Activated T-cell treated with anti-CD3 and anti-CD28 coated beads, Interleukin-2, amount 50 U/mL, for 24 hours (primary cell): ENCODE measurements at regions not wholly inside any gene's neighbourhood (a gene's known extent, or its start where the extent isn't known, plus 50 kb on each side); places are given as distances from the start of the nearest gene placed in this dataset.

Experiments
- DNase-seq: peaks from one replicate; pipeline ENCODE4 v3.0.0-alpha.2; 2020
- H3K27ac Mint-ChIP-seq: 2 replicates; pipeline ENCODE4 v1.8.0; 2020; ENCODE audit warnings: mild to moderate bottlenecking, mixed read lengths
- H3K27me3 Mint-ChIP-seq: 2 replicates; pipeline ENCODE4 v1.8.0; 2020; ENCODE audit warnings: mixed read lengths
- H3K36me3 Mint-ChIP-seq: 2 replicates; pipeline ENCODE4 v1.8.0; 2020; ENCODE audit warnings: low read depth, mixed read lengths
- H3K4me1 Mint-ChIP-seq: 2 replicates; pipeline ENCODE4 v1.8.0; 2020; ENCODE audit warnings: low read depth, mixed read lengths
- H3K4me3 Mint-ChIP-seq: 2 replicates; pipeline ENCODE4 v1.8.0; 2020; ENCODE audit warnings: mild to moderate bottlenecking, moderate library complexity, mixed read lengths
- H3K9me3 Mint-ChIP-seq: 2 replicates; pipeline ENCODE4 v1.8.0; 2020; ENCODE audit warnings: mixed read lengths

DNA sequence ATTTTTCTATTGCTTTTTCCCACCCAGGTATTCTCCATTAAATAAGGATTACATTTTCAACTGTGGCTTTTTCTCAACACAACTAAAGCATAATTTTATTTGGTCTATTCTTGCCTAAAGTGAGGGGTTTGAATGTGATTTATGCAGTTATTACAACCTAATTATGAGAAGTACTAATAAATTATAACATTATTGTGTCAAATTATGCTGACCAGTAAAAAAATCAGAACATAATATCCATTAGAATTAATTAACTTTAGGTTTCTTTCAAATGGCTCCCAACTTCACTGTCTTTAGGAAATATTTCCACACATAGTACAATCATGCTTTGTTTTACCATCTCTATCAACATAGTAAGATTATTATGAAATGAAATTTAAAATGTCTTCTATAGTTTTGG is 1293.9 kb downstream of the FSTL5 start:
- Mint-ChIP-seq H3K27ac (no peak overlapping the region), H3K4me3 (no peak overlapping the region), H3K36me3 (no peaks in the 10 kb centered on the region), H3K4me1 (no peaks in the 10 kb centered on the region), H3K9me3 (peaks cover 6% of the 10 kb centered on the region), H3K27me3 (no peaks in the 10 kb centered on the region)
- no peak for DNase-seq

DNA sequence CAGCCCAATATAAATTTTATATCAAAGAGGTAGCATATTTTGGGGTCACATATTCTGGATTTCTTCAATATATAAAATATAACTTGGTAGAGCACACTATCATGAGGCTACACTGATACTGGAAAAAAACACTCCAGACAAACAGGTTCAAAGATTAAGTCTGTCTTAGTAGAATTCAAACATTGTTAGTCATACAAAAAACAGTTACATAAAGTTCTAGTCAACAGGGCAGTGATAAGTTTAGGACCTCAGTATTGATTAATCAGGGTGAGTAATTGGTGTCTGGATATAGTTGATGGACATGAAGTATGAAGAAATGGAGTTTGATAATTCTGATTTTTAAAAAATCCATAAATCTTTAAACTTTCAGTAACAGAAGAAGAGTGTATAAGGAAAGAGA is 1291.3 kb downstream of the FSTL5 start:
- Mint-ChIP-seq H3K27me3 (no peaks in the 10 kb centered on the region), H3K4me3 (no peak overlapping the region), H3K36me3 (no peaks in the 10 kb centered on the region), H3K9me3 (peaks cover 15% of the 10 kb centered on the region), H3K27ac (no peak overlapping the region), H3K4me1 (no peaks in the 10 kb centered on the region)
- no peak for DNase-seq

DNA sequence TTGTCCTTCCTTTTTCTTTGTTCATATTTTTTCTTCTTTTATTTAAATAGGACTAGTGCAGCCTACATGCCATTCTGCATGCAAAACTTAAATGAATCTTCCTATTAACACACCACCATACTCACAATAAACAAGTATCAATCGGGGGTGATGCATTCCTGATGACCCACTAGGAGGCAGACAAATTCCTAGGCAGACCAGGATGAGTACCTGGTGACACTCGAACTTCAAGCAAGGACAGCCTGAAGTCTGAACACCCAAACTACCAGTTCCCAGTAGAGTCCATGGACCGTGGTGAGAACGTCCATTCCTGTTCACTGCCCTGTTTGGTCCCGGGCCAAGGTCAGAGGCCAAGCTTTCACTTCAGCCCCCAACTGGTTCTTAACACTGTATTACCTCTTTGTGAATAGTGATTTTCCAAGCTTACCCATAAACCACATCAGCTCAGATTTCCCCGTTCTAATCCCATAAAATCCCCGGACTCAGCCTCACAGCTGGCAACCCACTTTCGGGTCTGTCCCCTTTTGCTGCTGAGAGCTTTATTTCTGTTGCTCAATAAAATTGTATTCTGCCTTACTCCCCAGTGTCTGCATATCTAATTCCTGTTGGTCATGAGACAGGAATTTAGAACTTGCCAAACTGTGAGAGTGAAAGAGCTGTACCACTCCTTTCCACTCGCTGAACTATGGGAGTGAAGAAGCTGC is 1286.6 kb downstream of the FSTL5 start:
- Mint-ChIP-seq H3K4me3 (no peak overlapping the region), H3K36me3 (no peaks in the 10 kb centered on the region), H3K27me3 (no peaks in the 10 kb centered on the region)

GRCh38 chr4:160880180-160880579 is 1283.6 kb downstream of the FSTL5 start:
- peaks cover 20% of the 10 kb centered on the region for H3K9me3 Mint-ChIP-seq
- H3K4me3 Mint-ChIP-seq = no peak overlapping the region
- H3K27me3 Mint-ChIP-seq = no peaks in the 10 kb centered on the region
- H3K27ac Mint-ChIP-seq = no peak overlapping the region
- H3K36me3 Mint-ChIP-seq = no peaks in the 10 kb centered on the region
- DNase-seq = no peak
- H3K4me1 Mint-ChIP-seq = no peaks in the 10 kb centered on the region

More for the DNA sequence above, 1286.6 kb downstream of the FSTL5 start:
- no peak overlapping the region for H3K27ac Mint-ChIP-seq
- H3K9me3 Mint-ChIP-seq = peaks cover 23% of the 10 kb centered on the region
- no peak for DNase-seq
- H3K4me1 Mint-ChIP-seq = no peaks in the 10 kb centered on the region

DNA sequence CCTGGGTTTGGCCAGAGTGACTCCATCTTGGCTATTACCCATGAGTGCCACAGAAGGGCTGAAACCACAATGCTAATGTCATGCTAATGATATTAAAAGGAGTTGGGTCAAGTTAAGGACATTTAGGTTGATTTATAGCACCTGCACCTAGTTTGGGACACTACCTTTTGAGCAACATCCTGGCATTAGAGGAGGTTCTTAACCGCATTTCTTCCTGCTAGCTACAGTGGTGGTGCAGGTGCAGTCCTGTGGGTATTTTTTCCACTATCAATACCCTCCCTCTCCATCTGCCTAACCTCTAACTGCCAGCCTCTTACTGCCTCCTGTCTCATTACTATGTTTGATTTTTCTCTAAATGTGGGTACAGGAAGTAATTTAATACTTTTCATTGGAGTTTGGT is 1276.1 kb downstream of the FSTL5 start:
- H3K27me3 Mint-ChIP-seq = no peaks in the 10 kb centered on the region
- no peak for DNase-seq
- peaks cover 5% of the 10 kb centered on the region for H3K9me3 Mint-ChIP-seq
- H3K36me3 Mint-ChIP-seq = no peaks in the 10 kb centered on the region
- H3K4me1 Mint-ChIP-seq = no peaks in the 10 kb centered on the region
- no peak overlapping the region for H3K4me3 Mint-ChIP-seq
- H3K27ac Mint-ChIP-seq = no peak overlapping the region

DNA sequence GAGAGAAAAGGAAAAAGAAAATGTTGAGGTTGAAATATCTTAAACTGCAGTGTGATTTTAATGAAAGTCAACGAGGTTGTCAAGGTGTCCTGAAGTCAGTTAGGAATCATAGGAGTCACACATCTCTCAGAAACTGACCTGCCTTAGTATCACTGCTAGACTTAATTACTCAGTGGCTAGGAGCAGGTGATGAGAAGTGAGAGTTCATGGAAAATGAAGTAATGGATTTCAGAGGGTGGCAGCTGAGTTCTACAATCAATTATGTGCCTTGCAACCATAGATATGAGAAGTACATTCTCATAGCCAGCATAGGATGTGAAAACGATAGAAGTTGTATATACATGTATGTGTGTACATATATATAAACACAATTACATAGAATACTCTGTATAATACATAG is 1269.7 kb downstream of the FSTL5 start:
- DNase-seq = no peak
- H3K4me1 Mint-ChIP-seq = no peaks in the 10 kb centered on the region
- no peak overlapping the region for H3K27ac Mint-ChIP-seq
- H3K36me3 Mint-ChIP-seq = no peaks in the 10 kb centered on the region
- H3K4me3 Mint-ChIP-seq = no peak overlapping the region
- peaks cover 5% of the 10 kb centered on the region for H3K9me3 Mint-ChIP-seq
- H3K27me3 Mint-ChIP-seq = no peaks in the 10 kb centered on the region

DNA sequence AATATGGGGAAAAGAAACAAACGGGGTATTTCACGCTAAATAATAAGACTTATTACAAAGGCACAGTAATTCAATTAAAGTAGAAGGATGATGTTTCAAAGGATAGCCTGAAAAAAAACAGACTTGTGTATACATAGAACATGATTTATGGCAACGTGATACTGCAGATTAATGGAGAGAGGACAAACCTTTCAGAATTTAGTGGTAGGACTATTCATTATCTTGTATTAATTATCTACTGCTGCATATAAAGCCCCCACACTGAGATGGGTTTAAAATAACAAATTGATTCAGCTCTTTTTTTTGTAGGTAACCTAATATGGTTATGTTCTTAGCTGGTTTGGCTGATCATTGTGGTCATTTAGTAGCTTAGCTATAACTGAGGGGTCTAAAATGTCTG is 1269.0 kb downstream of the FSTL5 start:
- Mint-ChIP-seq H3K4me3 (no peak overlapping the region), H3K4me1 (no peaks in the 10 kb centered on the region), H3K27ac (no peak overlapping the region), H3K27me3 (no peaks in the 10 kb centered on the region), H3K9me3 (peaks cover 5% of the 10 kb centered on the region), H3K36me3 (no peaks in the 10 kb centered on the region)
- no peak for DNase-seq

GRCh38 chr4:160927311-160927710 is 1236.5 kb downstream of the FSTL5 start:
- peaks cover 5% of the 10 kb centered on the region for H3K9me3 Mint-ChIP-seq
- no peaks in the 10 kb centered on the region for H3K36me3 Mint-ChIP-seq
- no peak overlapping the region for H3K27ac Mint-ChIP-seq
- no peaks in the 10 kb centered on the region for H3K27me3 Mint-ChIP-seq
- no peak for DNase-seq
- H3K4me3 Mint-ChIP-seq = no peak overlapping the region
- H3K4me1 Mint-ChIP-seq = no peaks in the 10 kb centered on the region

GRCh38 chr4:160928482-160928881 is 1235.3 kb downstream of the FSTL5 start:
- Mint-ChIP-seq H3K27me3 (no peaks in the 10 kb centered on the region), H3K9me3 (peaks cover 4% of the 10 kb centered on the region), H3K4me1 (no peaks in the 10 kb centered on the region), H3K36me3 (no peaks in the 10 kb centered on the region), H3K4me3 (no peak overlapping the region), H3K27ac (no peak overlapping the region)
- DNase-seq = no peak

GRCh38 chr4:160947653-160948052 is 1216.1 kb downstream of the FSTL5 start:
- no peak overlapping the region for H3K4me3 Mint-ChIP-seq
- no peaks in the 10 kb centered on the region for H3K27me3 Mint-ChIP-seq
- no peaks in the 10 kb centered on the region for H3K36me3 Mint-ChIP-seq
- H3K27ac Mint-ChIP-seq = no peak overlapping the region
- DNase-seq = no peak
- peaks cover 18% of the 10 kb centered on the region for H3K9me3 Mint-ChIP-seq
- no peaks in the 10 kb centered on the region for H3K4me1 Mint-ChIP-seq

DNA sequence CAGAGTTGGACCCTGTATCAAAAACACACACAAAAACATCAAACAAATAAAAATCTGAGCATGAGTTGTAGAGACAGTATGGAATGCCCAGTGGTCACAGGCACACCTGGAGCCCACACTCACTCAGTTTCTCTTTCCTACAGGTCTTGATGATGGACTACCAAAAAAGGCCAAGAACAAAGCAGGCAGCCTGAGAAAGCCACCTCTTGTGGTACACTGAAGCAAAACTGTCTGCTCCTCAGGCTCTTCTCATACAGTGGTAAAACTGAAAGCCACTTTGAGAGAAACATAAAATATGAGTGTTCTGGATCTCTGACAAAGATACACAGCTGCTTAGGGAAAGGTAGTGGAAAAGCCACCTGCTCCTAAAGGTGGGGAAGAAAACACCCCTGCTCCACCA is 1206.9 kb downstream of the FSTL5 start:
- Mint-ChIP-seq H3K4me3 (no peak overlapping the region), H3K4me1 (no peaks in the 10 kb centered on the region)

GRCh38 chr4:160969925-160970324 is 1193.9 kb downstream of the FSTL5 start:
- Mint-ChIP-seq H3K36me3 (no peaks in the 10 kb centered on the region), H3K27me3 (no peaks in the 10 kb centered on the region), H3K9me3 (peaks cover 8% of the 10 kb centered on the region), H3K4me1 (no peaks in the 10 kb centered on the region), H3K4me3 (no peak overlapping the region), H3K27ac (no peak overlapping the region)
- DNase-seq = no peak

More for the DNA sequence above, 1206.9 kb downstream of the FSTL5 start:
- Mint-ChIP-seq H3K9me3 (peaks cover 6% of the 10 kb centered on the region), H3K27ac (no peak overlapping the region), H3K27me3 (no peaks in the 10 kb centered on the region), H3K36me3 (no peaks in the 10 kb centered on the region)
- no peak for DNase-seq

- Mint-ChIP-seq H3K27ac (no peak overlapping the region), H3K9me3 (peaks cover 13% of the 10 kb centered on the region)
Measured at GRCh38 chr4:160980091-160980490, 1183.7 kb downstream of the FSTL5 start.

DNA sequence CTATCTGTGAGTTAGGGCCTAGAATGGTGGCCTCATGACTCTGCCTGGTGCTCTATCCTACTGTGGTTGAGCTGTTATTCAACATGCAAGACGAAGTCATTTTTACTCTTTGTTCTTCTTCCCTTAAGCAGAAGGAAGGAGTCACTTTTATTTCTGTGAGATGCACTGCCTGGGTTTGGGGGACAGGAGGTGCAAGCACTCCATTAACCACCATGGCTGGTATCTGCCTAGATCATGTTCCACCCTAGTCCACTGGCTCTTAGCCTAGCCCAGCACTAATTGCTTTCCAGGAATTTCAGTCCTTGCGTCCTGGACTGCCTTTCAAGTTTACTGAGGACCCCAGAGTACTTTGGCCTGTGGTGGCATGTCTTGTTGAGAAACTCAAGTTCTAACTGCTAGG is 1182.7 kb downstream of the FSTL5 start:
- Mint-ChIP-seq H3K4me1 (no peaks in the 10 kb centered on the region), H3K27ac (no peak overlapping the region)

More at GRCh38 chr4:160980091-160980490, 1183.7 kb downstream of the FSTL5 start:
- no peak for DNase-seq
- Mint-ChIP-seq H3K27me3 (no peaks in the 10 kb centered on the region), H3K4me1 (no peaks in the 10 kb centered on the region), H3K36me3 (no peaks in the 10 kb centered on the region), H3K4me3 (no peak overlapping the region)

GRCh38 chr4:160983035-160983434 is 1180.8 kb downstream of the FSTL5 start:
- no peaks in the 10 kb centered on the region for H3K27me3 Mint-ChIP-seq
- H3K27ac Mint-ChIP-seq = no peak overlapping the region
- no peak overlapping the region for H3K4me3 Mint-ChIP-seq
- H3K4me1 Mint-ChIP-seq = no peaks in the 10 kb centered on the region
- H3K36me3 Mint-ChIP-seq = no peaks in the 10 kb centered on the region
- DNase-seq = no peak
- H3K9me3 Mint-ChIP-seq = peaks cover 10% of the 10 kb centered on the region

More for the DNA sequence above, 1182.7 kb downstream of the FSTL5 start:
- no peak for DNase-seq
- Mint-ChIP-seq H3K4me3 (no peak overlapping the region), H3K9me3 (peaks cover 10% of the 10 kb centered on the region), H3K27me3 (no peaks in the 10 kb centered on the region), H3K36me3 (no peaks in the 10 kb centered on the region)

GRCh38 chr4:161002386-161002785 is 1161.4 kb downstream of the FSTL5 start:
- H3K9me3 Mint-ChIP-seq = peaks cover 6% of the 10 kb centered on the region
- no peaks in the 10 kb centered on the region for H3K4me1 Mint-ChIP-seq
- no peaks in the 10 kb centered on the region for H3K27me3 Mint-ChIP-seq
- H3K4me3 Mint-ChIP-seq = no peak overlapping the region
- H3K36me3 Mint-ChIP-seq = no peaks in the 10 kb centered on the region
- no peak for DNase-seq
- no peak overlapping the region for H3K27ac Mint-ChIP-seq
